Peyer's patch (tissue), 4 donors: ENCODE measurements at regions not wholly inside any gene's neighbourhood (a gene's known extent, or its start where the extent isn't known, plus 50 kb on each side); places are given as distances from the start of the nearest gene placed in this dataset.

Experiments used
- CTCF ChIP-seq, 6 experiments: fragments of 450-650 bp in 4 of 6; fragments of 200-600 bp in 2 of 6; sonication (generic) in 1 of 6; IDR thresholded peaks; one replicate each; pipeline ENCODE4 v1.5.1; 2017 to 2019; ENCODE audit warnings: antibody characterized with exemption in 6 of 6, mild to moderate bottlenecking in 3 of 6, moderate library complexity in 1 of 6
- POLR2A ChIP-seq, 2 donors: fragments of 450-650 bp; IDR thresholded peaks; one replicate each; pipeline ENCODE4 v1.5.1; 2017; ENCODE audit warnings: antibody characterized with exemption in 2 of 2, mild to moderate bottlenecking in 2 of 2, moderate library complexity in 2 of 2

- TF ChIP-seq CTCF (IDR thresholded peaks at IDR 0.05) (no peak), POLR2A (IDR thresholded peaks at IDR 0.05) (no peak)
Measured at GRCh38 chr1:112083487-112083886, 94.0 kb upstream of the KCND3 start.
